Fibroblast of lung (primary cell): ENCODE measurements at regions not wholly inside any gene's neighbourhood (a gene's known extent, or its start where the extent isn't known, plus 50 kb on each side); places are given as distances from the start of the nearest gene placed in this dataset.

Source experiments
- DNase-seq, 2 donors: peaks; one replicate each; pipeline versions ENCODE4 v3.0.0 to v3.0.0-alpha.2; 2010; ENCODE audit warnings: low read depth in 2 of 2
- H2AFZ ChIP-seq: 2 replicates; pipeline ENCODE4 v1.5.1; 2012; ENCODE audit warnings: low read length, control low read depth, inconsistent platforms
- H3K27ac ChIP-seq: 2 replicates; pipeline ENCODE4 v1.5.1; 2011; ENCODE audit warnings: low read length, control low read depth; ENCODE audit not compliant: insufficient read depth
- H3K27me3 ChIP-seq: 2 replicates; pipeline ENCODE4 v1.5.1; 2011; ENCODE audit warnings: mild to moderate bottlenecking, low read length; ENCODE audit not compliant: control insufficient read depth, insufficient read depth
- H3K36me3 ChIP-seq: 2 replicates; pipeline ENCODE4 v1.5.1; 2011; ENCODE audit warnings: low read length; ENCODE audit not compliant: control insufficient read depth, insufficient read depth
- H3K4me1 ChIP-seq: 2 replicates; pipeline ENCODE4 v1.5.1; 2011; ENCODE audit warnings: low read length; ENCODE audit not compliant: control insufficient read depth, insufficient read depth; ENCODE audit errors: extremely low read depth
- H3K4me2 ChIP-seq: 2 replicates; pipeline ENCODE4 v1.5.1; 2011; ENCODE audit warnings: low read length, control low read depth; ENCODE audit not compliant: insufficient read depth; ENCODE audit errors: extremely low read depth
- H3K4me3 ChIP-seq, 4 experiments: fragments of 200-600 bp in 1 of 4; sonication (generic) in 1 of 4; replicated peaks in 1 of 4; 2 replicates each; pipeline ENCODE4 v1.5.1; 2011 to 2016; ENCODE audit warnings: low read length in 4 of 4, low read depth in 3 of 4, mild to moderate bottlenecking in 3 of 4, control low read depth in 2 of 4, inconsistent platforms in 1 of 4, mixed read lengths in 1 of 4; ENCODE audit not compliant: insufficient read depth in 1 of 4; ENCODE audit errors: control extremely low read depth in 1 of 4
- H3K79me2 ChIP-seq: 2 replicates; pipeline ENCODE4 v1.5.1; 2012; ENCODE audit warnings: mild to moderate bottlenecking, low read length, inconsistent platforms; ENCODE audit not compliant: control insufficient read depth, insufficient read depth
- H3K9ac ChIP-seq: 2 replicates; pipeline ENCODE4 v1.5.1; 2011; ENCODE audit warnings: mild to moderate bottlenecking, low read length, control low read depth; ENCODE audit not compliant: insufficient read depth
- H3K9me3 ChIP-seq: 2 replicates; pipeline ENCODE4 v1.5.1; 2012; ENCODE audit warnings: low read depth, low read length; ENCODE audit not compliant: control insufficient read depth, insufficient read depth
- H4K20me1 ChIP-seq: 2 replicates; pipeline ENCODE4 v1.5.1; 2011; ENCODE audit warnings: low read length; ENCODE audit not compliant: control insufficient read depth, insufficient read depth; ENCODE audit errors: extremely low read depth
- CTCF ChIP-seq, 2 donors: IDR thresholded peaks in 1 of 2; conservative IDR thresholded peaks in 1 of 2; 1 replicate in 1 of 2; 2 replicates in 1 of 2; pipeline ENCODE4 v1.5.1; 2011 to 2012; ENCODE audit warnings: low read length in 2 of 2, control low read depth in 1 of 2, inconsistent platforms in 1 of 2, low read depth in 1 of 2, mild to moderate bottlenecking in 1 of 2
- EZH2 ChIP-seq: IDR thresholded peaks from 2 replicates; pipeline ENCODE4 v1.5.1; 2012; ENCODE audit warnings: low read length, control low read depth, mild to moderate bottlenecking; ENCODE audit errors: missing control alignments

GRCh38 chr3:191966556-191966955, 505.6 kb downstream of the PYDC2 start:
- Histone ChIP-seq H3K9ac (no peak overlapping the region), H4K20me1 (no peaks in the 10 kb centered on the region), H3K36me3 (no peaks in the 10 kb centered on the region), H3K4me1 (no peaks in the 10 kb centered on the region), H3K27me3 (no peaks in the 10 kb centered on the region), H3K4me2 (no peak overlapping the region), H2AFZ (no peak overlapping the region), H3K79me2 (no peaks in the 10 kb centered on the region), H3K27ac (no peak overlapping the region), H3K9me3 (no peaks in the 10 kb centered on the region), H3K4me3 (no peak overlapping the region)
- TF ChIP-seq EZH2 = no peak
- no peak for TF ChIP-seq CTCF (conservative IDR thresholded peaks at IDR 0.05 in 1 of 2, IDR thresholded peaks at IDR 0.05 in 1 of 2; ENCODE audit: low read depth in 1 of 2, low read length in 2 of 2)
- DNase-seq = no peak

DNA sequence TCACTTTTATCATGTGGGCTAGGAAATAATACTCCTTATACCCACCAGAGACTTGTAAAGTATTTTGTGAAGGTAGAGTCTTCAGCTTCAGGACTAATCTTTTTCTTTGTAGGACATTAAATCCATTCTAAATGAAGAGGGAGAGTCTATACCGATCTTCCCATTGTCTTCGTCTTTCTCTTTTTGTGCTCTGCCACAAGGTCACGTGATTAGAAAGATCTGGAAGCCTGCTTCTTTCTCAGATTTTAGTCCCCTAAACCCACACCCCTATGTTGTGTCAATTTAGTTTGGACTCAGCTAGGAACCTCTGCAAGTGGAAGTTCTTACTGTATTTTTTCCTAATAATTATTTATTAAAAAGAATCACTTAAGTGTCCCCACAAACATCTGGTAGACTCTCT, 507.3 kb downstream of the PYDC2 start:
- H3K36me3 ChIP-seq = no peaks in the 10 kb centered on the region
- TF ChIP-seq EZH2 = no peak
- TF ChIP-seq CTCF (conservative IDR thresholded peaks at IDR 0.05 in 1 of 2, IDR thresholded peaks at IDR 0.05 in 1 of 2; ENCODE audit: low read depth in 1 of 2, low read length in 2 of 2) = no peak
- no peak overlapping the region for H3K27ac ChIP-seq
- H3K9ac ChIP-seq = no peak overlapping the region
- DNase-seq = no peak
- H3K4me3 ChIP-seq = no peak overlapping the region
- no peaks in the 10 kb centered on the region for H3K9me3 ChIP-seq
- H3K27me3 ChIP-seq = no peaks in the 10 kb centered on the region
- no peaks in the 10 kb centered on the region for H4K20me1 ChIP-seq
- no peak overlapping the region for H3K4me2 ChIP-seq
- no peaks in the 10 kb centered on the region for H3K4me1 ChIP-seq
- no peak overlapping the region for H2AFZ ChIP-seq
- no peaks in the 10 kb centered on the region for H3K79me2 ChIP-seq

- Histone ChIP-seq H3K4me2 (no peak overlapping the region), H3K9me3 (no peaks in the 10 kb centered on the region), H3K36me3 (no peaks in the 10 kb centered on the region), H3K4me1 (no peaks in the 10 kb centered on the region), H4K20me1 (no peaks in the 10 kb centered on the region), H3K27me3 (no peaks in the 10 kb centered on the region), H3K4me3 (no peak overlapping the region), H3K9ac (no peak overlapping the region), H2AFZ (no peak overlapping the region), H3K27ac (no peak overlapping the region), H3K79me2 (no peaks in the 10 kb centered on the region)
- TF ChIP-seq CTCF (conservative IDR thresholded peaks at IDR 0.05 in 1 of 2, IDR thresholded peaks at IDR 0.05 in 1 of 2; ENCODE audit: low read depth in 1 of 2, low read length in 2 of 2) (no peak), EZH2 (no peak)
- no peak for DNase-seq
Observed at GRCh38 chr3:191972714-191973398, 511.9 kb downstream of the PYDC2 start.
